ENCODE measurements at regions not wholly inside any gene's neighbourhood (a gene's known extent, or its start where the extent isn't known, plus 50 kb on each side); places are given as distances from the start of the nearest gene placed in this dataset.

DNA sequence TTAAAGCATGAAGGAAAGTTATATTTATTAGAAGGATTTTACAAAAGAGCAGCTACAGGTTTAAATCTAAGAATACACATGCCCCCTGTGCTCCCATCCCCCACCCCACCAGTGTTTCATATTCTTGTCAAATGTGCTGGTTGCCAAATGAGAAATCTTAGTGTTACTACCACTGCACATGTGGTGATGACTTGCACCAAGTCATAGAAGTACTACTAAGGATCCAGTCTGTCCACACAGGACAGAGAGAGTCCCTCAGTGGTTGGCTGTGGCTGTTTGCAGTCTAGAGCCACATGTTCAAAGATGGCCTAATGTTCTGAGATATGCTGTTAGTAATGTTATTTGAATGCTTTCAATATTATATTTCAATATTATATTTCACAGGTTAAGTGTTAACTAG lies 268.8 kb downstream of the ADAMTS20 start:
- TF ChIP-seq JUND (IDR thresholded peaks at IDR 0.05) = no peak
- no peak for TF ChIP-seq FOXA1 (IDR thresholded peaks at IDR 0.05)
- TF ChIP-seq CTCF (IDR thresholded peaks at IDR 0.05; ENCODE audit: low read depth, low read length, missing input control) = no peak
- no peak for TF ChIP-seq SP1 (IDR thresholded peaks at IDR 0.05)
- no peak for TF ChIP-seq GABPA (IDR thresholded peaks at IDR 0.05 in 1 of 2, conservative IDR thresholded peaks at IDR 0.05 in 1 of 2)
- no peak for TF ChIP-seq TAF1 (conservative IDR thresholded peaks at IDR 0.05)
- no peak for TF ChIP-seq HNF4G (IDR thresholded peaks at IDR 0.05)
- TF ChIP-seq, protein P1, sequence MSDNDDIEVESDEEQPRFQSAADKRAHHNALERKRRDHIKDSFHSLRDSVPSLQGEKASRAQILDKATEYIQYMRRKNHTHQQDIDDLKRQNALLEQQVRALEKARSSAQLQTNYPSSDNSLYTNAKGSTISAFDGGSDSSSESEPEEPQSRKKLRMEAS (IDR thresholded peaks at IDR 0.05) = no peak
- no peak for TF ChIP-seq REST (IDR thresholded peaks at IDR 0.05)
- no peak for TF ChIP-seq YY1 (IDR thresholded peaks at IDR 0.05)

Measured in liver (tissue), 3 donors.